ENCODE measurements at regions not wholly inside any gene's neighbourhood (a gene's known extent, or its start where the extent isn't known, plus 50 kb on each side); places are given as distances from the start of the nearest gene placed in this dataset.

- Histone ChIP-seq H3K27me3 (ENCODE audit: control insufficient read depth, insufficient read depth, low read length, poor library complexity, severe bottlenecking) (no peaks in the 10 kb centered on the region), H3K4me3 (ENCODE audit: low read length) (no peak overlapping the region), H3K27ac (ENCODE audit: low read depth, low read length) (no peak overlapping the region), H3K9ac (ENCODE audit: extremely low read depth, low read length, poor library complexity, severe bottlenecking) (no peak overlapping the region), H3K4me1 (ENCODE audit: control insufficient read depth, insufficient read depth, low read length) (no peaks in the 10 kb centered on the region), H3K9me3 (ENCODE audit: control insufficient read depth, low read length) (no peaks in the 10 kb centered on the region), H3K36me3 (ENCODE audit: control insufficient read depth, insufficient read depth, low read length) (no peaks in the 10 kb centered on the region)
- H3K27ac Mint-ChIP-seq = no peak overlapping the region
- H3K4me3 Mint-ChIP-seq = no peak overlapping the region
- TF ChIP-seq, protein P1, sequence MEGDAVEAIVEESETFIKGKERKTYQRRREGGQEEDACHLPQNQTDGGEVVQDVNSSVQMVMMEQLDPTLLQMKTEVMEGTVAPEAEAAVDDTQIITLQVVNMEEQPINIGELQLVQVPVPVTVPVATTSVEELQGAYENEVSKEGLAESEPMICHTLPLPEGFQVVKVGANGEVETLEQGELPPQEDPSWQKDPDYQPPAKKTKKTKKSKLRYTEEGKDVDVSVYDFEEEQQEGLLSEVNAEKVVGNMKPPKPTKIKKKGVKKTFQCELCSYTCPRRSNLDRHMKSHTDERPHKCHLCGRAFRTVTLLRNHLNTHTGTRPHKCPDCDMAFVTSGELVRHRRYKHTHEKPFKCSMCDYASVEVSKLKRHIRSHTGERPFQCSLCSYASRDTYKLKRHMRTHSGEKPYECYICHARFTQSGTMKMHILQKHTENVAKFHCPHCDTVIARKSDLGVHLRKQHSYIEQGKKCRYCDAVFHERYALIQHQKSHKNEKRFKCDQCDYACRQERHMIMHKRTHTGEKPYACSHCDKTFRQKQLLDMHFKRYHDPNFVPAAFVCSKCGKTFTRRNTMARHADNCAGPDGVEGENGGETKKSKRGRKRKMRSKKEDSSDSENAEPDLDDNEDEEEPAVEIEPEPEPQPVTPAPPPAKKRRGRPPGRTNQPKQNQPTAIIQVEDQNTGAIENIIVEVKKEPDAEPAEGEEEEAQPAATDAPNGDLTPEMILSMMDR (conservative IDR thresholded peaks at IDR 0.05) = no peak
- H3K4me1 Mint-ChIP-seq = peaks cover 5% of the 10 kb centered on the region
- H3K27me3 Mint-ChIP-seq (ENCODE audit: insufficient read depth) = no peaks in the 10 kb centered on the region
- DNase-seq = no peak
- H3K9me3 Mint-ChIP-seq = no peaks in the 10 kb centered on the region
- H3K36me3 Mint-ChIP-seq (ENCODE audit: low read depth) = no peaks in the 10 kb centered on the region
- 78 to 89% methylated on average over 3 of the region's 3 CpGs for WGBS, 2 experiments (ENCODE audit: insufficient coverage in 1 of 2, insufficient read length in 1 of 2)
These were observed 238.0 kb upstream of the MAN1A1 start for GRCh38 chr6:119587537-119587936.

- Histone ChIP-seq H3K4me1 (ENCODE audit: control insufficient read depth, insufficient read depth, low read length) (no peaks in the 10 kb centered on the region), H3K4me3 (ENCODE audit: low read length) (no peak overlapping the region), H3K9me3 (ENCODE audit: control insufficient read depth, low read length) (no peaks in the 10 kb centered on the region), H3K9ac (ENCODE audit: extremely low read depth, low read length, poor library complexity, severe bottlenecking) (no peak overlapping the region), H3K36me3 (ENCODE audit: control insufficient read depth, insufficient read depth, low read length) (no peaks in the 10 kb centered on the region), H3K27me3 (ENCODE audit: control insufficient read depth, insufficient read depth, low read length, poor library complexity, severe bottlenecking) (no peaks in the 10 kb centered on the region), H3K27ac (ENCODE audit: low read depth, low read length) (no peak overlapping the region)
- peaks cover 5% of the 10 kb centered on the region for H3K4me1 Mint-ChIP-seq
- H3K36me3 Mint-ChIP-seq (ENCODE audit: low read depth) = no peaks in the 10 kb centered on the region
- no peaks in the 10 kb centered on the region for H3K9me3 Mint-ChIP-seq
- H3K27ac Mint-ChIP-seq = no peak overlapping the region
- 95 to 96% methylated on average over 3 of the region's 3 CpGs for WGBS, 2 experiments (ENCODE audit: insufficient coverage in 1 of 2, insufficient read length in 1 of 2)
- no peak for DNase-seq
- TF ChIP-seq, protein P1 (conservative IDR thresholded peaks at IDR 0.05) = no peak
- no peak overlapping the region for H3K4me3 Mint-ChIP-seq
- no peaks in the 10 kb centered on the region for H3K27me3 Mint-ChIP-seq (ENCODE audit: insufficient read depth)
These were observed 236.8 kb upstream of the MAN1A1 start for GRCh38 chr6:119586250-119586882.

GRCh38 chr6:119584088-119584487, 234.5 kb upstream of the MAN1A1 start:
- TF ChIP-seq, protein P1 (conservative IDR thresholded peaks at IDR 0.05) = no peak
- no peak overlapping the region for H3K4me3 ChIP-seq (ENCODE audit: low read length)
- Mint-ChIP-seq H3K4me3 (no peak overlapping the region), H3K27me3 (ENCODE audit: insufficient read depth) (no peaks in the 10 kb centered on the region), H3K4me1 (no peaks in the 10 kb centered on the region), H3K36me3 (ENCODE audit: low read depth) (no peaks in the 10 kb centered on the region), H3K27ac (no peak overlapping the region), H3K9me3 (no peaks in the 10 kb centered on the region)
- no peak overlapping the region for H3K27ac ChIP-seq (ENCODE audit: low read depth, low read length)
- H3K9me3 ChIP-seq (ENCODE audit: control insufficient read depth, low read length) = no peaks in the 10 kb centered on the region
- no peaks in the 10 kb centered on the region for H3K36me3 ChIP-seq (ENCODE audit: control insufficient read depth, insufficient read depth, low read length)
- H3K4me1 ChIP-seq (ENCODE audit: control insufficient read depth, insufficient read depth, low read length) = no peaks in the 10 kb centered on the region
- H3K9ac ChIP-seq (ENCODE audit: extremely low read depth, low read length, poor library complexity, severe bottlenecking) = no peak overlapping the region
- no peak for DNase-seq
- no peaks in the 10 kb centered on the region for H3K27me3 ChIP-seq (ENCODE audit: control insufficient read depth, insufficient read depth, low read length, poor library complexity, severe bottlenecking)
